GM18909 (cell line): ENCODE measurements at regions not wholly inside any gene's neighbourhood (a gene's known extent, or its start where the extent isn't known, plus 50 kb on each side); places are given as distances from the start of the nearest gene placed in this dataset.
"Not testable (repeated sequence)": the region's sequence is repeated elsewhere in the genome, so short reads cannot be mapped to it uniquely, and the experiment has no call there.

ENCODE experiments used
- ATAC-seq: cut with Tn5 transposase; IDR thresholded peaks from one replicate; pipeline ENCODE4 v1.9.1; 2021; ENCODE audit warnings: mild to moderate bottlenecking; ENCODE audit not compliant: unreplicated experiment, poor library complexity

DNA sequence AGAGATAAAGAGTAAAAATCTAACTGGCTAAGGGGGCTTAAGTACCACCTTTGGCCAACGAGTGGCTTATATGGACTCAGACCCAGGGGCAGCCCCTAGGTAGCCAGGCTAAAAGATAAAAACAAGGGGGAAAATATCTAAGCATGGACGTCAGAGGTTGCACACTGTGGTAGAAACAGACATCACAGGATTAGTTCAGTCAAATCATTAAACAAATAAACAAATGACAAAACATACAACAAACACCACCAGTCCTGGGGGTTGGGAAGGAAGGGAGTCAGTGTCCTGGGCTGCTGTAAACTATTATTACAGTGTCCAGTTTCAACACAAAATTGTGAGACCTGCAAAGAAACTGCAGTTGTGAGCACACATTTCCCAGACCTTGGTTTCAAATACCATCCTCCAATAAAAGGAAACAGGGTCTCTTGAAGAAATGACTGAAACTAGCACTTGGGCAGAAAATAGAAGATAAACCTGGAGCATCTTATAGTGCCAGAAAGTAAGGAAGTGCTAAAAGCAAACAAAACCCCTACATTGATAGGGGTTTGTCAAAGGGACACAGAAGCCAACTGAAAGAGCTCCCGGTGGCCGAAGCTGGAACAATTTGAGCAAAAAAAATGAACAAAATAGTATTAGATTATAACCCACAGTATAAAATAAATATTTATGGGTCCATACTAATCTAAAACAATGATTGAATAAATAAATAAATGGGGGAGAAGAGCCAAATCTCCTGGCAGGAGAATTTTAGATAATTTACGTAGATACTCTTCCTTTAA, 154.8 kb upstream of the KLF7 start:
- ATAC-seq, result no peak

GRCh38 chr2:207321514-207321913, 155.8 kb upstream of the KLF7 start:
- ATAC-seq, result no peak

DNA sequence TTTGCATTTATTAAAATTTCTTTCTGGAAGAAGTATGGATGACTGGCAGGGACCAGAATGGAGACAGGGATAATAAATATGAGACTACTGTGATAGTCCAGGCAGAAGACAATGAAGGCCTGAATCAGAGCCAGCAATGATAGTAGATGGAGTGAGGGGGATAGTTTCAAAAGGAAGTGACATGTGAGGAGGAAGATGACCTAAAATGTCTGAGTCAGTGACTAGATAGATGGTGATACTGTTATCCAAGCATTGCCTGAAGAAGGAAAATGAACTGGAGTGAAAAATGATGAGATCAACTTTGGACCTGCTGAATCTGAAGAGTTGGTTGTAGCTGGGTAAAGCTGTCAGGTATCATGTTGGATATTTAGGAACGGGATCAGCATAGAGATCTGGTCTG, 158.3 kb upstream of the KLF7 start:
- no peak for ATAC-seq

DNA sequence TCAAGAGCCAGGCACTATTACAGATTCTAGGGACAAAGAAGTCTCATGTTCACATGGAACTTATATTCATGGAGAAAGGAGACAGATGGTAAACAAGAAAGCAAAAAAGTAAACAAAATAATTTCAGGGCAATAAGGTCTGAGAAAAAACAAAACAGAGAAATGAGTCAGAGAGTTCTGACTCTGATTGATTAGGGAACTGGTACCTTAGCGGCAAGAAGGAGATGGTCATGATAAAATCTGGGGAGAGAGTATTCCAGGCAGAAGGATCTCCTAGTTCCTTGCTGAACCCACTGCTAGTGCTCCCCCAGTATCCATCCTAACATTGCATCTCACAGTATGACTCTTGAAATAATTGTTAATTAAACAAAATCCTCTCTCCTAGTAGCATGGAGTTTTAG, 161.8 kb upstream of the KLF7 start:
- peak; percentile 27 for ATAC-seq

GRCh38 chr2:207328944-207329386, 163.2 kb upstream of the KLF7 start:
- ATAC-seq, result peak; percentile 52

- peak; percentile 63 for ATAC-seq
Measured at GRCh38 chr2:207330912-207331311, 165.2 kb upstream of the KLF7 start.

DNA sequence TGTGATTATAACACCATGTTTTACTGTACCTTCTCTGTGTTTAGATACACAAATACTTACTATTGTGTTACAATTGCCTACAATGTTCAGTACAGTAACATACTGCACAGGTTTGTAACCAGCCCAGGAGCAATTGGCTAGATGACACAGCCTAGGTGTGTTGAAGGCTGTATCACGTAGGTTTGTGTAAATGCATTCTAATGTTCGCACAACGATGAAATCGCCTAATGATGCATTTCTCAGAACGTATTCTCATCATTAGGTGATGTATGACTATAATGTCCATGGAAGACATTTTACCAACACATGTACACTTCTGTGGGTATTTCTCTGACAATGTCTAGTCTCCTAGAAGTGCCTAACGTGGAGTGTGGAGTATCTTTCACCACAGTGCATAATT, 165.9 kb upstream of the KLF7 start:
- no peak for ATAC-seq

DNA sequence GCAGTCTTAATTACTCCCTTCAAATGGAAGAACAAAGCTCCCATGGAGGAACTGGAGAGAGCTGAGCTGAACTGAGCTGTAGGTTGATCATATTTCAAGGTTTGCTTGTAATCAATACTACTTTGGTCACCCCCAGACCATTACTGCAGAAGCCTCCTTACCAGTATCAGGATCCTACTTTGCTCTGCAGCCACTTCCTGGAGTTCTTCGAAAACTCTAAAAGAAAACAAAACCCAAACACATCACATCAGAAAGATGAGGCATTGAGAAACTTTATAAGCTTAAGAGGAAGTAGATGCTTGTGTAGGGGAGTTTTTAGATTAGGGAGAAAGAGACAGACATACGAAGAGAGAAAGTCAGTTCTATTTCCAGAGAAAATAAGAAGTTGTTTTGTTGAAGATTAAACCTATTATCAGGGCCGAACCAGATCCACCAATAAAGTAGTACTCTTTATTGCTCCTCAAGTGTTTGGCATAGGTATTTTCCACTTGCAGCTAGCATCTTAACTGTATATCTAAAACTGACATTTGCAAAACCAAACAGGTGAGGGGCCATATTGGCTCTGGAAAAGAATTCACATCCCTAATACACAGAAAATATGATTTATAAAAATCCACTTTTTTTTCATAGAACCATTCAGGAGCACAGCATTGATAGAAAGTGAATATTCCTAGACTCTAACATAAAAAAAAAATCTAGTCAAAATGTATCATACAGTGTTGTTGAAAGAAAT, 166.9 kb upstream of the KLF7 start:
- peak; percentile 31 for ATAC-seq

- no peak for ATAC-seq
Measured at GRCh38 chr2:207333599-207334300, 168.0 kb upstream of the KLF7 start.

GRCh38 chr2:207334301-207334623, 168.5 kb upstream of the KLF7 start:
- ATAC-seq, result no peak

- ATAC-seq, result no peak
Measured at GRCh38 chr2:207334624-207335371, 169.1 kb upstream of the KLF7 start.

DNA sequence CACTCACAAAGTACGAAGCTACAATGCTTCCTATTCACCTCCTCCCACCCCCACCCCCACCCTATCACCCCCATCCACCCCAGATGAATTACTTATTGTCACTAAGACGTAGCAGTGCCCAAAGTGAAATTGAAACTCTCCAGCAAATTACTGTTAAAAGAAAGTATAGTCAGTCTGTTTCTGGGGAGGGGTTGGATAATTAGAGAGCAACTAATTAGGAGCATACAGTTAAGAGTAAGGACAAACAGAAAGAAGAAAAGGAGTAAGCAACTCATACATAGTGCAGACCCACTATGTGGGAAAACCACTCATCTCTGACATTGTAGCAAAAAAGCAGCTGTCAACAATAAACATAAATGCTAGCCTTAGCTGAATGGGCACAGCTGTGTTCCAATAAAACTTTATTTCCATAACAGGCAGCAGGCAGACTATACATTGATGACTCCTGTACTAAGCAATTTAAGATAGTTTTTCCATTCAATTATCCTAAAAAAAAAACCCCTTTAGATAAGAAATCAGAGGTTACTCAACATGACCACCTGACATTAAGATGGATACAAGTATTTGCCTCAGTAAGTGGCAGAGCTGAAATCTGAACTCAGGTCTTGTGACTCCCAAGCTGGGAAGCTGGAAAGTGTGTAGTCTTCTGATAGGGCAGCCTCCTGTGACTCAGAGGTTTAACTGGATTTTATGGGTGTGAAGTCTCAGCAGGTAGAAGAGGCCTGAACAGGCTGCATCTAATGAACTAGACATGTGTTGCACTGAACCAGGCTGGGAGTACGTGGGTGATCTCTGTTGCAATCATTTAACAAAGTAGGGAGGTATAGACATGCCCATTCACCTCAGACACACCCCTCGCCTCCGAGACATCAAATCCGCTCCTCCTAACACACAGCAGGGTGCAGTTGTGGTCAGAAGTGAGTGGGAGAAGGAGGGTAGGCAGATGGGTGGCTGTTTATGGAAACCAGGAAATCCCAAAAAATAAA, 171.8 kb upstream of the KLF7 start:
- peak; percentile 51 for ATAC-seq

DNA sequence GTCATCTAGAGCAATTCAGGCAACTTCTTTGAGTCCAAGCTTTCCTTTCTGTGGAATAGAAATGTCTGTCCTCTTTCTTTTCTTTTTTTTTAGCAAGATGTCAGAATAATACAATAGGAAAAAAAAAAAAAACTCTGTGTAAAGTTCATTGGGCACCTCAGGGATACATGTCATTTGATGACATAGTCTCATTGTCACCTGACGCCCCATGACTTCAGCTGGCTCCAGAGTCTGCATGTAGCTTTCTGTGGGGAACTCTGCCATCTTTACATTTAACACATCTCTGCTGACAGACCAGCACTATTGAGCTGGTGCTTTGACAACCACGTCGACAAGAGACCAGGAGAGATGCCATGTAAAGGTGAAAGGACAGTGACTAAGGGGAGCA, 172.5 kb upstream of the KLF7 start:
- no peak for ATAC-seq

DNA sequence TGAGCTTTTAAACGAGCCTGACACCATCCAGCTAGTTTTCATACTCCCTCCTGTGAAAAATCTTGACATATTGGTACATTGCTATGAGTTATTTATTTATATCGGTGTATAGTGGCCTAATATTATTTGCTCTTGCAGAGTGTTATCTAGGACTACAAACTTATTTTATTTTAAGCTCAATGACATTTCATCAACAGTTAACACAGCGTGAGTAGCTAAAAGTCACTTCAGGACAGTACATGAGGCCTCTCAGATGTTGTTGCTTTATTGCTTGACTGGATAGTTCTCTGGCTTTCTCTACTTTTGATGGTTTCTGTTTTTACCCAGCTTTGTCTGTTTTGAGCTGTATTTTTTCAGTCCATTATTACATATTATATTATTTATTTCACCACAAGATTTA, 172.9 kb upstream of the KLF7 start:
- no peak for ATAC-seq

DNA sequence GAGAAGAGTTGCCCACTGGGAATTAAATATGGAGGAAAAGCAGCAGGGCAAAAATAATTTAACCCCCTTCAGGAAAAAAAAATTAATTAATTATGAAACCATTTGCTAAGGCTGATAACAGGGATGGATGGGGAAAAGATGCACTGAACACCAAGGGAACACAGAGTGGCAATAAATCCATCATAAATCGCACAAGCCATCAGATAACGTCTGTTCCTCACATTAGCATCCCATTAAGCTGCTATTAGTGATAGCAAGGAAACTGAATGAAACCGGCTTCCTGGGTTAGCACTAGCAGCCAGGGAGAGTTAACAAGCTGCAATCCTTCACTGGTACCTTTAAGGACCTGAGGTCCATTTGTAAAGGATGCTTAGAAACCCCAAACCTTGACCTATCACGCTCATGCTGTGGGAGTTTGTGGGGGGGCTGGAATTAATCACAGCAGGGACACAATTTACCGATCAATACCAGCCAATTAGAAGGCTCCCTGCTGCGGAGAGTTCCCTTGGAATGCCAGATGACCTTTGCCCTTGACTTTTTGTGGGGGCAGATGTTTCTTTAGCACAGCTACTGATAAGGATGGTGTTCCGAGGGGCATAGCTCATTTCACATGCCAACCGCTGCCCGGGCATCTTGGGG, 175.5 kb upstream of the KLF7 start:
- no peak for ATAC-seq

DNA sequence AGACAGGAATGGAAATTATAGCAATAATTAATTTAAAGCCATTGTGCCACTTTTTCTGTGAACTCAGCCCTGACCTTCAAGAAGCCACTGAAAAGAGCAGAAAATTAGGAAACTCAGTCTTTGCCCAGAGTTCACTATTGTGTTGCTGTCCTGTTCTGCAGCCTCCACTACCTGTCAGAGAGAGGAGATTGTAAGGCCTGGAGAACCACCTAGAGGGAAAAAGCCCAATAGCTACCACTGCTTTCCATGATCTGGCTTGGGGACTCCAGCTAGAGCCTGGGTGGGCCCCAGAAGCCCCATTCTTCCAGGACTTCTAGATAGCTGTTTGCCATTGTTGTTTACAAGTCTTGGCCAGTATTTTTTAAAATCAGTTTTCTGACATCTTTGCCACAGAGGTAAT, 176.1 kb upstream of the KLF7 start:
- no peak for ATAC-seq

GRCh38 chr2:207344596-207345394, 179.0 kb upstream of the KLF7 start:
- not testable (repeated sequence) for ATAC-seq

- ATAC-seq, result no peak
Measured at GRCh38 chr2:207351171-207351570, 178.6 kb upstream of the CREB1 start.
